ENCODE measurements at regions not wholly inside any gene's neighbourhood (a gene's known extent, or its start where the extent isn't known, plus 50 kb on each side); places are given as distances from the start of the nearest gene placed in this dataset.
"Not testable (repeated sequence)": the region's sequence is repeated elsewhere in the genome, so short reads cannot be mapped to it uniquely, and the experiment has no call there.

- not testable (repeated sequence) for H3K4me3 Mint-ChIP-seq; H3K36me3 Mint-ChIP-seq (ENCODE audit: insufficient read depth in 2 of 2); ATAC-seq (replicated peaks in 1 of 2); DNase-seq; H3K4me1 Mint-ChIP-seq (ENCODE audit: low read depth); H3K9me3 Mint-ChIP-seq; H3K27ac Mint-ChIP-seq; H3K27me3 Mint-ChIP-seq (ENCODE audit: low read depth)
These were observed 235.7 kb downstream of the GOLGA6L6 start for GRCh38 chr15:20305912-20306311.

GRCh38 chr15:20305015-20305465 is 236.6 kb downstream of the GOLGA6L6 start:
- ATAC-seq (replicated peaks in 1 of 2); H3K4me3 Mint-ChIP-seq; H3K27me3 Mint-ChIP-seq (ENCODE audit: low read depth); DNase-seq; H3K9me3 Mint-ChIP-seq; H3K4me1 Mint-ChIP-seq (ENCODE audit: low read depth); H3K27ac Mint-ChIP-seq; H3K36me3 Mint-ChIP-seq (ENCODE audit: insufficient read depth in 2 of 2): not testable (repeated sequence)

GRCh38 chr15:20304282-20305014 is 237.2 kb downstream of the GOLGA6L6 start:
- H3K4me1 Mint-ChIP-seq (ENCODE audit: low read depth); H3K36me3 Mint-ChIP-seq (ENCODE audit: insufficient read depth in 2 of 2); DNase-seq; H3K4me3 Mint-ChIP-seq; H3K27me3 Mint-ChIP-seq (ENCODE audit: low read depth); ATAC-seq (replicated peaks in 1 of 2); H3K27ac Mint-ChIP-seq; H3K9me3 Mint-ChIP-seq: not testable (repeated sequence)

- ATAC-seq (replicated peaks in 1 of 2); H3K27me3 Mint-ChIP-seq (ENCODE audit: low read depth); H3K4me3 Mint-ChIP-seq; H3K27ac Mint-ChIP-seq; H3K4me1 Mint-ChIP-seq (ENCODE audit: low read depth); DNase-seq; H3K9me3 Mint-ChIP-seq; H3K36me3 Mint-ChIP-seq (ENCODE audit: insufficient read depth in 2 of 2): not testable (repeated sequence)
These were observed 238.1 kb downstream of the GOLGA6L6 start for GRCh38 chr15:20303248-20304171.

- not testable (repeated sequence) for H3K36me3 Mint-ChIP-seq (ENCODE audit: insufficient read depth in 2 of 2); ATAC-seq (replicated peaks in 1 of 2); H3K27me3 Mint-ChIP-seq (ENCODE audit: low read depth); H3K27ac Mint-ChIP-seq; H3K4me1 Mint-ChIP-seq (ENCODE audit: low read depth); H3K4me3 Mint-ChIP-seq; DNase-seq; H3K9me3 Mint-ChIP-seq
These were observed 239.2 kb downstream of the GOLGA6L6 start for GRCh38 chr15:20302141-20303069.

- not testable (repeated sequence) for H3K36me3 Mint-ChIP-seq (ENCODE audit: insufficient read depth in 2 of 2); H3K27ac Mint-ChIP-seq; ATAC-seq (replicated peaks in 1 of 2); H3K9me3 Mint-ChIP-seq; H3K4me1 Mint-ChIP-seq (ENCODE audit: low read depth); DNase-seq; H3K27me3 Mint-ChIP-seq (ENCODE audit: low read depth); H3K4me3 Mint-ChIP-seq
These were observed 240.0 kb downstream of the GOLGA6L6 start for GRCh38 chr15:20301471-20302081.

GRCh38 chr15:20301041-20301390 is 240.6 kb downstream of the GOLGA6L6 start:
- H3K27me3 Mint-ChIP-seq (ENCODE audit: low read depth): not testable (repeated sequence)

GRCh38 chr15:20300351-20301040 is 241.1 kb downstream of the GOLGA6L6 start:
- H3K36me3 Mint-ChIP-seq (ENCODE audit: insufficient read depth in 2 of 2); ATAC-seq (replicated peaks in 1 of 2); H3K4me1 Mint-ChIP-seq (ENCODE audit: low read depth); DNase-seq; H3K9me3 Mint-ChIP-seq; H3K27ac Mint-ChIP-seq; H3K27me3 Mint-ChIP-seq (ENCODE audit: low read depth); H3K4me3 Mint-ChIP-seq: not testable (repeated sequence)

More at GRCh38 chr15:20301041-20301390, 240.6 kb downstream of the GOLGA6L6 start:
- not testable (repeated sequence) for H3K27ac Mint-ChIP-seq; ATAC-seq (replicated peaks in 1 of 2); H3K36me3 Mint-ChIP-seq (ENCODE audit: insufficient read depth in 2 of 2); DNase-seq; H3K4me3 Mint-ChIP-seq; H3K9me3 Mint-ChIP-seq; H3K4me1 Mint-ChIP-seq (ENCODE audit: low read depth)

GRCh38 chr15:20297603-20298123 is 243.9 kb downstream of the GOLGA6L6 start:
- H3K4me1 Mint-ChIP-seq (ENCODE audit: low read depth); H3K27ac Mint-ChIP-seq; ATAC-seq (replicated peaks in 1 of 2); H3K27me3 Mint-ChIP-seq (ENCODE audit: low read depth); H3K4me3 Mint-ChIP-seq; H3K9me3 Mint-ChIP-seq; H3K36me3 Mint-ChIP-seq (ENCODE audit: insufficient read depth in 2 of 2); DNase-seq: not testable (repeated sequence)

GRCh38 chr15:20296261-20296660 is 245.3 kb downstream of the GOLGA6L6 start:
- not testable (repeated sequence) for DNase-seq; ATAC-seq (replicated peaks in 1 of 2); H3K4me3 Mint-ChIP-seq; H3K9me3 Mint-ChIP-seq; H3K27ac Mint-ChIP-seq; H3K27me3 Mint-ChIP-seq (ENCODE audit: low read depth); H3K36me3 Mint-ChIP-seq (ENCODE audit: insufficient read depth in 2 of 2); H3K4me1 Mint-ChIP-seq (ENCODE audit: low read depth)

GRCh38 chr15:20295238-20295811 is 246.3 kb downstream of the GOLGA6L6 start:
- no peaks in the 10 kb centered on the region for H3K36me3 Mint-ChIP-seq (ENCODE audit: insufficient read depth in 2 of 2)
- H3K4me1 Mint-ChIP-seq (ENCODE audit: low read depth): no peaks in the 10 kb centered on the region
- peak in 1 of 2 donors; percentile 4 for DNase-seq
- H3K27me3 Mint-ChIP-seq (ENCODE audit: low read depth): no peaks in the 10 kb centered on the region
- no peak overlapping the region for H3K27ac Mint-ChIP-seq
- no peaks in the 10 kb centered on the region for H3K9me3 Mint-ChIP-seq
- no peak overlapping the region for H3K4me3 Mint-ChIP-seq
- ATAC-seq (replicated peaks in 1 of 2): no peak

Measured in activated T-cell treated with anti-CD3 and anti-CD28 coated beads, Interleukin-2, amount 50 U/mL, for 72 hours (primary cell).